HepG2 (cell line): ENCODE measurements at regions not wholly inside any gene's neighbourhood (a gene's known extent, or its start where the extent isn't known, plus 50 kb on each side); places are given as distances from the start of the nearest gene placed in this dataset.
A peak's percentile ranks its signal among the peaks of the same experiment; 100 is the strongest.

Experiments used
- ATAC-seq: fragments of 200-7000 bp; cut with Tn5 transposase; 3 replicates; pipeline ENCODE4 v1.9.1; 2020; ENCODE audit warnings: mild to moderate bottlenecking, moderate library complexity
- BruUV-seq: library from RNA; stranded (reverse); fragments of 400-500 nt; replicated peaks from 2 replicates; lab custom pipeline; 2021; lab: Mats Ljungman, UMichigan
- CTCF ChIA-PET: fragments of 300-600 bp; formaldehyde crosslinking; extraction: SDS; loops from one replicate; lab custom pipeline; 2021; ENCODE audit warnings: low total read pairs, inconsistent platforms, low intra/inter-chr PET ratio; lab: Yijun Ruan, JAX
- POLR2A ChIA-PET: fragments of 350-600 bp; sonication (Branson Sonifier 250); formaldehyde crosslinking; loops from one replicate; lab custom pipeline; 2020; ENCODE audit warnings: antibody characterized with exemption, inconsistent platforms; lab: Yijun Ruan, JAX
- DNase-seq: peaks from one replicate; pipeline ENCODE4 v3.0.0-alpha.2; 2015; ENCODE audit warnings: low spot score
- FAIRE-seq: peaks from 3 replicates; lab custom pipeline; 2011; peaks lifted over from hg19 to GRCh38; lab: Jason Lieb, UNC
- H2AFZ ChIP-seq: one replicate; pipeline ENCODE4 v1.6.1; 2011; ENCODE audit warnings: low read length, inconsistent platforms
- H3K27ac ChIP-seq: fragments of 300-600 bp; 3 replicates; pipeline ENCODE4 v1.8.0; 2011; ENCODE audit warnings: mixed run types, mild to moderate bottlenecking, mixed read lengths, low read length, inconsistent platforms; ENCODE audit not compliant: insufficient read depth; ENCODE audit errors: extremely low read length
- H3K27me3 ChIP-seq, 2 experiments: fragments of 200-600 bp in 1 of 2; 2 replicates in 1 of 2; 3 replicates in 1 of 2; pipeline versions ENCODE4 v1.6.0 to v1.8.0; 2011; ENCODE audit warnings: low read length in 2 of 2, mild to moderate bottlenecking in 2 of 2, moderate library complexity in 2 of 2, inconsistent platforms in 1 of 2; ENCODE audit not compliant: insufficient read depth in 2 of 2, control insufficient read depth in 1 of 2
- H3K36me3 ChIP-seq, 2 experiments: fragments of 200-600 bp in 1 of 2; replicated peaks in 1 of 2; 2 replicates in 1 of 2; 3 replicates in 1 of 2; pipeline versions ENCODE4 v1.5.1 to v1.8.0; 2011; ENCODE audit warnings: low read length in 2 of 2, inconsistent platforms in 1 of 2; ENCODE audit not compliant: insufficient read depth in 2 of 2, control insufficient read depth in 1 of 2
- H3K4me1 ChIP-seq: 2 replicates; pipeline ENCODE4 v1.5.1; 2012; ENCODE audit warnings: low read length, inconsistent platforms; ENCODE audit not compliant: insufficient read depth
- H3K4me2 ChIP-seq: 2 replicates; pipeline ENCODE4 v1.6.0; 2011; ENCODE audit warnings: low read depth, low read length, inconsistent platforms
- H3K4me3 ChIP-seq, 3 experiments: fragments of 200-600 bp in 1 of 3; sonication (generic), shearing (Covaris generic) in 1 of 3; replicated peaks in 1 of 3; 2 replicates each; pipeline ENCODE4 v1.5.1; 2011 to 2016; ENCODE audit warnings: low read length in 3 of 3, inconsistent platforms in 2 of 3, low read depth in 2 of 3, mild to moderate bottlenecking in 2 of 3, control low read depth in 1 of 3, mixed read lengths in 1 of 3; ENCODE audit not compliant: insufficient read depth in 1 of 3
- H3K79me2 ChIP-seq: one replicate; pipeline ENCODE4 v1.6.1; 2011; ENCODE audit warnings: low read length, inconsistent platforms; ENCODE audit not compliant: insufficient read depth
- H3K9ac ChIP-seq: 2 replicates; pipeline ENCODE4 v1.6.0; 2011; ENCODE audit warnings: mild to moderate bottlenecking, low read depth, low read length, inconsistent platforms; ENCODE audit not compliant: insufficient read depth
- H3K9me3 ChIP-seq: 2 replicates; pipeline ENCODE4 v1.5.1; 2012; ENCODE audit warnings: mild to moderate bottlenecking, low read length
- H4K20me1 ChIP-seq: 2 replicates; pipeline ENCODE4 v1.6.0; 2011; ENCODE audit warnings: inconsistent platforms, mild to moderate bottlenecking, low read length, moderate library complexity; ENCODE audit not compliant: insufficient read depth
- ARNTL ChIP-seq: sonication (generic); formaldehyde crosslinking; IDR thresholded peaks from 2 replicates; pipeline ENCODE4 v1.4.0; 2020; ENCODE audit warnings: mild to moderate bottlenecking, missing genetic modification reagents
- BHLHE40 ChIP-seq: IDR thresholded peaks from 2 replicates; pipeline ENCODE4 v1.6.1; 2011; ENCODE audit warnings: low read length, improper control_type of control experiment
- CHCHD3 ChIP-seq: sonication (generic); formaldehyde crosslinking; IDR thresholded peaks from 2 replicates; pipeline ENCODE4 v1.8.0; 2022; ENCODE audit warnings: mild to moderate bottlenecking, missing genetic modification reagents, moderate library complexity
- CREBL2 ChIP-seq: sonication (generic); formaldehyde crosslinking; IDR thresholded peaks from 2 replicates; pipeline ENCODE4 v1.8.1; 2023; ENCODE audit warnings: missing genetic modification reagents, mild to moderate bottlenecking, borderline replicate concordance
- GRHL1 ChIP-seq: sonication (generic); formaldehyde crosslinking; conservative IDR thresholded peaks from 2 replicates; pipeline ENCODE4 v1.8.0; 2022; ENCODE audit warnings: missing genetic modification reagents
- NFE2L2 ChIP-seq: fragments of 150-350 bp; IDR thresholded peaks from 2 replicates; pipeline ENCODE4 v1.6.1; 2014; ENCODE audit warnings: low read length
- NFKBIZ ChIP-seq: IDR thresholded peaks from 2 replicates; pipeline ENCODE4 v1.6.1; 2018; ENCODE audit warnings: missing genetic modification reagents, missing compliant biosample characterization
- ZNF317 ChIP-seq: sonication (generic); formaldehyde crosslinking; IDR thresholded peaks from 2 replicates; pipeline ENCODE4 v1.5.0; 2020; ENCODE audit warnings: mild to moderate bottlenecking, missing genetic modification reagents
- ZNF383 ChIP-seq: sonication (generic); formaldehyde crosslinking; IDR thresholded peaks from 2 replicates; pipeline ENCODE4 v1.4.0; 2020; ENCODE audit warnings: missing genetic modification reagents, mild to moderate bottlenecking, borderline replicate concordance
- ZNF407 ChIP-seq: sonication (generic); formaldehyde crosslinking; IDR thresholded peaks from one replicate; pipeline ENCODE4 v1.5.1; 2020; ENCODE audit warnings: mild to moderate bottlenecking, missing genetic modification reagents; ENCODE audit errors: not compliant biosample characterization
- ZNF552 ChIP-seq: sonication (generic); formaldehyde crosslinking; IDR thresholded peaks from 2 replicates; pipeline ENCODE4 v1.9.0; 2022; ENCODE audit warnings: missing genetic modification reagents, mild to moderate bottlenecking, borderline replicate concordance
- ZNF577 ChIP-seq: sonication (generic); formaldehyde crosslinking; IDR thresholded peaks from 2 replicates; pipeline ENCODE4 v1.4.0; 2020; ENCODE audit warnings: mild to moderate bottlenecking, low read depth, missing genetic modification reagents, borderline replicate concordance
- ZNF746 ChIP-seq: sonication (generic); formaldehyde crosslinking; IDR thresholded peaks from 2 replicates; pipeline ENCODE4 v1.8.0; 2022; ENCODE audit warnings: mild to moderate bottlenecking, missing genetic modification reagents
- ZNF83 ChIP-seq: sonication (generic); formaldehyde crosslinking; IDR thresholded peaks from 2 replicates; pipeline ENCODE4 v1.4.0; 2020; ENCODE audit warnings: missing genetic modification reagents, mild to moderate bottlenecking, borderline replicate concordance
- WGBS: methylation state at CpG from one replicate; pipeline ENCODE4 v1.1.6; 2017; ENCODE audit warnings: low lambda C conversion rate; 5-methylcytosine and 5-hydroxymethylcytosine counted together
- in situ Hi-C: cut with HindIII; loops from 2 replicates; pipeline ENCODE4 v1.10.0; 2017; ENCODE audit warnings: low pct_unique_long_range_greater_than_20kb; ENCODE audit not compliant: extremely low pct_ligation_motif_present
- intact Hi-C: fragments of 100-400 bp; cut with micrococcal nuclease; formaldehyde crosslinking; loops from one replicate; pipeline ENCODE4 v1.10.0; 2022; ENCODE audit not compliant: unreplicated experiment

GRCh38 chr3:170767576-170767941 is 102.4 kb downstream of the RPL22L1 start (continued):
- no peak for TF ChIP-seq GRHL1 (CRISPR knock-in tag)
- no peak for TF ChIP-seq BHLHE40
- TF ChIP-seq ZNF317 (CRISPR knock-in tag): no peak
- no peak for TF ChIP-seq NFKBIZ
- no peak for TF ChIP-seq CREBL2 (CRISPR knock-in tag)
- no peak for TF ChIP-seq ZNF552
- no peak for TF ChIP-seq CHCHD3 (CRISPR knock-in tag)
- no peak for TF ChIP-seq NFE2L2

- H3K4me3 ChIP-seq: no peak overlapping the region
- 0 out of 2 replicates have a peak overlapping the region, but pooled peaks have one; percentile 6 for H3K4me2 ChIP-seq
- H2AFZ ChIP-seq: peak overlapping the region; percentile 32
- ATAC-seq: no peak
- intact Hi-C loops (no loop called here), in situ Hi-C loops (no loop called here)
- ChIA-PET POLR2A (no interaction called here), CTCF (no interaction called here)
- no peaks in the 10 kb centered on the region for H3K9me3 ChIP-seq
- H4K20me1 ChIP-seq: no peaks in the 10 kb centered on the region
- H3K4me1 ChIP-seq: peaks cover 51% of the 10 kb centered on the region
- no peak for FAIRE-seq
- DNase-seq: no peak
- WGBS: 61% methylated on average over 4 of the region's 4 CpGs
- no peaks in the 10 kb centered on the region for H3K27me3 ChIP-seq
- H3K9ac ChIP-seq: no peak overlapping the region
- BruUV-seq: no TSS peak
- H3K36me3 ChIP-seq: no peaks in the 10 kb centered on the region
- H3K79me2 ChIP-seq: no peaks in the 10 kb centered on the region
- H3K27ac ChIP-seq: no peak overlapping the region
- TF ChIP-seq ZNF83: no peak
- no peak for TF ChIP-seq ZNF383 (CRISPR knock-in tag)
- no peak for TF ChIP-seq ZNF407
- TF ChIP-seq ZNF577 (CRISPR knock-in tag): no peak
- no peak for TF ChIP-seq NFKBIZ
- no peak for TF ChIP-seq ZNF746 (CRISPR knock-in tag)
- TF ChIP-seq ARNTL (CRISPR knock-in tag): no peak
Measured at GRCh38 chr3:170766823-170767575, 103.0 kb downstream of the RPL22L1 start.
